ENCODE measurements at regions not wholly inside any gene's neighbourhood (a gene's known extent, or its start where the extent isn't known, plus 50 kb on each side); places are given as distances from the start of the nearest gene placed in this dataset.

- no peak for TF ChIP-seq RB1 (IDR thresholded peaks at IDR 0.05; ENCODE audit: borderline replicate concordance)
- TF ChIP-seq, protein P1, sequence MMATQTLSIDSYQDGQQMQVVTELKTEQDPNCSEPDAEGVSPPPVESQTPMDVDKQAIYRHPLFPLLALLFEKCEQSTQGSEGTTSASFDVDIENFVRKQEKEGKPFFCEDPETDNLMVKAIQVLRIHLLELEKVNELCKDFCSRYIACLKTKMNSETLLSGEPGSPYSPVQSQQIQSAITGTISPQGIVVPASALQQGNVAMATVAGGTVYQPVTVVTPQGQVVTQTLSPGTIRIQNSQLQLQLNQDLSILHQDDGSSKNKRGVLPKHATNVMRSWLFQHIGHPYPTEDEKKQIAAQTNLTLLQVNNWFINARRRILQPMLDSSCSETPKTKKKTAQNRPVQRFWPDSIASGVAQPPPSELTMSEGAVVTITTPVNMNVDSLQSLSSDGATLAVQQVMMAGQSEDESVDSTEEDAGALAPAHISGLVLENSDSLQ (IDR thresholded peaks at IDR 0.05), result no peak
Measured at GRCh38 chr5:133723651-133724366, 111.5 kb upstream of the FSTL4 start (continued).

DNA sequence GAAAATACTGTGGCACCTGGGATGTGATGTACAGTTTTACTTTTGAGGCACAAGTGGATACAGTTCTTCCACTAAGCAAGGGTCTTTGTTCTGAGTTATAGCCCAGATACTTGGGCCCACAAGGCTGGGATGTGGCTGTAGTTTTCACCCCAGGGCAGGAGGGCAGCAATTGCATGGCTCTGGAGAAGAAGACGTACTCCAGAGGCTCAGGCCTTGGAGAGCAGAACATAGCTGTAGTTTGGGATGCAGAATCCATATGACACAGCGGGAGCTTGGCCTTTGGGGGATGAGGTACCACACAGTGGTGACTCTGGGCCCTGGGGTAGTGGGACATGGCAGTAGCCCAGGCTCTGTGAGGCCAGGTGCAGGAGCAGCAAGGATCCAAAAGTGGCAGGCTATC lies 110.8 kb upstream of the FSTL4 start:
- FAIRE-seq (no peak), DNase-seq (ENCODE audit: low read depth, low spot score) (no peak), ATAC-seq (no peak)
- BruUV-seq (replicated peaks), result no TSS peak
- ChIA-PET RAD21 (ENCODE audit: unreplicated experiment) (no interaction called here), SMC1A (ENCODE audit: uncharacterized antibody, unreplicated experiment) (interaction anchor here (1.2 kb wide), 1 partner anchor 11 kb away, joined by 3 read pairs; no protein-coding TSS in a partner anchor), POLR2A (no interaction called here), CTCF (interaction anchor here (1.5 kb wide), 1 partner anchor 146 kb away, joined by 5 read pairs; no protein-coding TSS in a partner anchor)
- in situ Hi-C loops (cut with MboI) (no loop called here), intact Hi-C loops (cut with micrococcal nuclease; ENCODE audit: unreplicated experiment) (no loop called here)
- no peak overlapping the region for H3K4me3 ChIP-seq
- H3K27me3 ChIP-seq (replicated peaks in 1 of 2; ENCODE audit: control insufficient read depth in 2 of 2, insufficient read depth in 2 of 2, low read length in 1 of 2), result no peaks in the 10 kb centered on the region; a peak in 1 of 4 replicates
- 3% methylated on average over 2 of the region's 2 CpGs for WGBS (ENCODE audit: insufficient coverage, insufficient replicate concordance, low lambda C conversion rate, missing lambda C conversion rate)
- no peak overlapping the region for H2AFZ ChIP-seq (ENCODE audit: control insufficient read depth, low read depth, low read length)
- H3K4me2 ChIP-seq (ENCODE audit: control insufficient read depth, insufficient read depth), result no peak overlapping the region
- no peaks in the 10 kb centered on the region for H4K20me1 ChIP-seq (ENCODE audit: control insufficient read depth, insufficient read depth)
- H3K9me3 ChIP-seq (replicated peaks; ENCODE audit: control insufficient read depth, insufficient read depth, low read length), result peaks cover 6% of the 10 kb centered on the region; the same call in 2 of the 3 replicates
- H3K9ac ChIP-seq (ENCODE audit: control insufficient read depth, insufficient read depth, low read length), result no peak overlapping the region
- H3K36me3 ChIP-seq (ENCODE audit: control insufficient read depth in 2 of 2, insufficient read depth in 2 of 2, low read length in 1 of 2), result no peaks in the 10 kb centered on the region
- no peaks in the 10 kb centered on the region for H3K4me1 ChIP-seq (ENCODE audit: control insufficient read depth, insufficient read depth, low read length)
- no peaks in the 10 kb centered on the region for H3K79me2 ChIP-seq (ENCODE audit: control insufficient read depth, insufficient read depth, low read length)
- no peak overlapping the region for H3K27ac ChIP-seq (ENCODE audit: control insufficient read depth, insufficient read depth)
- TF ChIP-seq PML (IDR thresholded peaks at IDR 0.05; ENCODE audit: low read length) (no peak), RELA (IDR thresholded peaks at IDR 0.05; ENCODE audit: borderline replicate concordance, partially characterized antibody) (no peak), SRF (IDR thresholded peaks at IDR 0.05; ENCODE audit: low read depth in 2 of 2, low read length in 2 of 2) (no peak), MLLT1 (IDR thresholded peaks at IDR 0.05) (no peak), ZNF274 (IDR thresholded peaks at IDR 0.05; ENCODE audit: insufficient read depth, insufficient read length) (no peak), NFYB (IDR thresholded peaks at IDR 0.05; ENCODE audit: insufficient read depth, low read depth, low read length) (no peak), RAD51 (IDR thresholded peaks at IDR 0.05) (no peak), ZNF622 (IDR thresholded peaks at IDR 0.05) (no peak)
- TF ChIP-seq, protein P2, sequence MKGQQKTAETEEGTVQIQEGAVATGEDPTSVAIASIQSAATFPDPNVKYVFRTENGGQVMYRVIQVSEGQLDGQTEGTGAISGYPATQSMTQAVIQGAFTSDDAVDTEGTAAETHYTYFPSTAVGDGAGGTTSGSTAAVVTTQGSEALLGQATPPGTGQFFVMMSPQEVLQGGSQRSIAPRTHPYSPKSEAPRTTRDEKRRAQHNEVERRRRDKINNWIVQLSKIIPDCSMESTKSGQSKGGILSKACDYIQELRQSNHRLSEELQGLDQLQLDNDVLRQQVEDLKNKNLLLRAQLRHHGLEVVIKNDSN (IDR thresholded peaks at IDR 0.05; ENCODE audit: borderline replicate concordance, extremely low read length, insufficient read depth, low read depth, low read length), result no peak
- TF ChIP-seq, protein P3, sequence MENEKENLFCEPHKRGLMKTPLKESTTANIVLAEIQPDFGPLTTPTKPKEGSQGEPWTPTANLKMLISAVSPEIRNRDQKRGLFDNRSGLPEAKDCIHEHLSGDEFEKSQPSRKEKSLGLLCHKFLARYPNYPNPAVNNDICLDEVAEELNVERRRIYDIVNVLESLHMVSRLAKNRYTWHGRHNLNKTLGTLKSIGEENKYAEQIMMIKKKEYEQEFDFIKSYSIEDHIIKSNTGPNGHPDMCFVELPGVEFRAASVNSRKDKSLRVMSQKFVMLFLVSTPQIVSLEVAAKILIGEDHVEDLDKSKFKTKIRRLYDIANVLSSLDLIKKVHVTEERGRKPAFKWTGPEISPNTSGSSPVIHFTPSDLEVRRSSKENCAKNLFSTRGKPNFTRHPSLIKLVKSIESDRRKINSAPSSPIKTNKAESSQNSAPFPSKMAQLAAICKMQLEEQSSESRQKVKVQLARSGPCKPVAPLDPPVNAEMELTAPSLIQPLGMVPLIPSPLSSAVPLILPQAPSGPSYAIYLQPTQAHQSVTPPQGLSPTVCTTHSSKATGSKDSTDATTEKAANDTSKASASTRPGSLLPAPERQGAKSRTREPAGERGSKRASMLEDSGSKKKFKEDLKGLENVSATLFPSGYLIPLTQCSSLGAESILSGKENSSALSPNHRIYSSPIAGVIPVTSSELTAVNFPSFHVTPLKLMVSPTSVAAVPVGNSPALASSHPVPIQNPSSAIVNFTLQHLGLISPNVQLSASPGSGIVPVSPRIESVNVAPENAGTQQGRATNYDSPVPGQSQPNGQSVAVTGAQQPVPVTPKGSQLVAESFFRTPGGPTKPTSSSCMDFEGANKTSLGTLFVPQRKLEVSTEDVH (IDR thresholded peaks at IDR 0.05; ENCODE audit: low read depth, partially characterized antibody), result no peak
- TF ChIP-seq, protein P4, sequence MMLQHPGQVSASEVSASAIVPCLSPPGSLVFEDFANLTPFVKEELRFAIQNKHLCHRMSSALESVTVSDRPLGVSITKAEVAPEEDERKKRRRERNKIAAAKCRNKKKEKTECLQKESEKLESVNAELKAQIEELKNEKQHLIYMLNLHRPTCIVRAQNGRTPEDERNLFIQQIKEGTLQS (IDR thresholded peaks at IDR 0.05; ENCODE audit: borderline replicate concordance, extremely low read depth, low read depth, low read length), result no peak
- TF ChIP-seq, protein P5, sequence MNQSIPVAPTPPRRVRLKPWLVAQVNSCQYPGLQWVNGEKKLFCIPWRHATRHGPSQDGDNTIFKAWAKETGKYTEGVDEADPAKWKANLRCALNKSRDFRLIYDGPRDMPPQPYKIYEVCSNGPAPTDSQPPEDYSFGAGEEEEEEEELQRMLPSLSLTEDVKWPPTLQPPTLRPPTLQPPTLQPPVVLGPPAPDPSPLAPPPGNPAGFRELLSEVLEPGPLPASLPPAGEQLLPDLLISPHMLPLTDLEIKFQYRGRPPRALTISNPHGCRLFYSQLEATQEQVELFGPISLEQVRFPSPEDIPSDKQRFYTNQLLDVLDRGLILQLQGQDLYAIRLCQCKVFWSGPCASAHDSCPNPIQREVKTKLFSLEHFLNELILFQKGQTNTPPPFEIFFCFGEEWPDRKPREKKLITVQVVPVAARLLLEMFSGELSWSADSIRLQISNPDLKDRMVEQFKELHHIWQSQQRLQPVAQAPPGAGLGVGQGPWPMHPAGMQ (IDR thresholded peaks at IDR 0.05; ENCODE audit: borderline replicate concordance), result no peak
